HG02571 (cell line): ENCODE measurements at regions not wholly inside any gene's neighbourhood (a gene's known extent, or its start where the extent isn't known, plus 50 kb on each side); places are given as distances from the start of the nearest gene placed in this dataset.

Experiments used
- ATAC-seq: cut with Tn5 transposase; IDR thresholded peaks from one replicate; pipeline ENCODE4 v1.9.1; 2021; ENCODE audit warnings: mild to moderate bottlenecking, moderate library complexity; ENCODE audit not compliant: unreplicated experiment

GRCh38 chr3:107263269-107264021, 113.8 kb upstream of the CCDC54 start:
- no peak for ATAC-seq

DNA sequence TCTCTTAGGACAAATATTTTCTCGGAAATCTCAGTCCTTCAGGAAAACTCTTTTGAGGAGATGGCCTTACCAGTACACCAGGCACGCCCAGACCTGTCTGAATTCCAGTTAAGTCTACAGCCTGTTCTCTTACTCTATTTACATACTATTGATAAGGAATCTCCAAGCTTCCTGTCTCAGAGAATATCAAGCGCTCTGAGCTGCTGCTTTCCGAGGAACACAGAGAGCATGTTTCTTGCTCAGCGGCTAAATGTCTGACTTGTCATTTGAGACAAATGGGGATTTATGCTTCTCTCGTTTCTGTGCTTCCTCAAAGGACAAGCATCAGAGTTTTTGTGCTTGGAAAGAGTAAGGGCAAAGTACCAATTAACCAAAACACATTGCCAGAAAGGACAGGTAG, 112.4 kb upstream of the CCDC54 start:
- no peak for ATAC-seq

- ATAC-seq, result no peak
Measured at GRCh38 chr3:107265526-107265925, 111.7 kb upstream of the CCDC54 start.

- no peak for ATAC-seq
Measured at GRCh38 chr3:107268469-107268868, 108.8 kb upstream of the CCDC54 start.

- ATAC-seq, result no peak
Measured at GRCh38 chr3:107269136-107269535, 108.1 kb upstream of the CCDC54 start.

- ATAC-seq, result no peak
Measured at GRCh38 chr3:107271787-107272387, 105.4 kb upstream of the CCDC54 start.

DNA sequence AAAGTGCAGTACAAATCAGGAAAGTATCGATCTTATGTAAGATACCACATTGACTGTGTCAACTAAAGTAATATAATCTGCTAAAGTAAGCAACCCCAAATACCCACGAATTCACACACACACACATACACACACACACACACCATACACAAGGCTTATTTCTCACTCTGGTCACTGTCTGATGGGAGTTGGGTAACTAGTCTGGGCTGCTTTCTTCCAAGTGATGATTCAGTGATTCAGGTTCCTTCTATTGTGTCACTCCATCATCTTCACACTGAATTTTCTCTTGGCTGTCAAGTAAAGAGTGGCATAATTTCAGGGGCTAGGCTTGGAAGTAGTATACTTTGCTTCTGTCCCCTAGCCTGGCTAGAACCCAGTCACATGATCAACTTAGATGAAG, 104.8 kb upstream of the CCDC54 start:
- no peak for ATAC-seq

DNA sequence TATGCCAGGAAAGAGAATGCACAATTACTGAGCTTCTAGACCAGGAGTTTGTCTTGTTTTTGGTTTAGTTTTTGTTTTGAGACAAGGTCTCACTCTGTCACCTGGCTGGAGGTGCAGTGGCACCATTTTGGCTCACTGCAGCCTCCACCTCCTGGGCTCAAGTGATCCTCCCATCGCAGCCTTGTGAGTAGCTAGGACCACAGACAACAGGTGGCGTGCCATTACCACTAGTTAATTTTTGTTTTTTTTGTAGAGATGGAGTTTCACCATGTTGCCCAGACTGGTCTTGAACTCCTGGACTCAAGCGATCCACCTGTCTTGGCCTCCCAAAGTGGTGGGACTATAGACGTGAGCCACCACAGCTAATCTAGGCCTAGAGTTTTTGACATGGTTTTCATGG, 104.4 kb upstream of the CCDC54 start:
- no peak for ATAC-seq

GRCh38 chr3:107273771-107274170, 103.5 kb upstream of the CCDC54 start:
- ATAC-seq, result no peak

DNA sequence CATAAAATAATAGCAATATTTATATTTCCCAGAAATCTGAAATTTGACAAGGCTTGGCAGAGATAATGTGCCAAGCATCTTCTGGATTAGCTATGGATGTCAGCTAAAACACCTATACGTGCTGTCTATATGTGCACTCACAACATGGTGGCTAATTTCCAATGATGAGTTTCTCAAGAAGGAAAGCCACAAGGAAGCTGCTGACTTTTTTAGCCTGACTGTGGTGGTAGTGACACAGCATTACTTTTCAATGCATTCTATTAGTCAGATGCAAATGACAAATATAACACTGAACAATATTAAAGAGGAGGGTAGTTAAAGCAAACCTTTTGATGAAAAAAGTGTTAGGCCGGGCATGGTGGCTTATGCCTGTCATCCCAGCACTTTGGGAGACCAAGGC, 101.7 kb upstream of the CCDC54 start:
- ATAC-seq, result no peak

DNA sequence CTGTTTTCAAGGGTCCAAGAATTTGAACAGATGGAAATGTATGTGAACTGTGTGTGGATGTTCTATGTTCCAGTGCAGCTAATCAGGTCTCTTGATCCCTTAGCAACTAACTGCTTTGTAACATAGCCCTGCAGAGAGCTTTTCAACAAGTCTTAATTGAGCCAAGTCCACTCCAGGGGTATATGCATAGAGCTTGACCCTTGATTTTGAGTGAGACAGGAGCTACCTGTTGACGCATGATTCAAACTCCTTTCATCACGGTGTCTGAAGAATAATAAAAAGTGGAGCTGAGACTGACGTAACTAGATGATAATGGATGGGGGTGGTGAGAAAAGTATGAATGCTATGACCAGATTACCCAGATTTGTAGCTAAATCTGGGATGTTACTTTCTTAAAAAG, 93.3 kb upstream of the CCDC54 start:
- no peak for ATAC-seq

GRCh38 chr3:107284612-107285011, 92.6 kb upstream of the CCDC54 start:
- ATAC-seq, result no peak

DNA sequence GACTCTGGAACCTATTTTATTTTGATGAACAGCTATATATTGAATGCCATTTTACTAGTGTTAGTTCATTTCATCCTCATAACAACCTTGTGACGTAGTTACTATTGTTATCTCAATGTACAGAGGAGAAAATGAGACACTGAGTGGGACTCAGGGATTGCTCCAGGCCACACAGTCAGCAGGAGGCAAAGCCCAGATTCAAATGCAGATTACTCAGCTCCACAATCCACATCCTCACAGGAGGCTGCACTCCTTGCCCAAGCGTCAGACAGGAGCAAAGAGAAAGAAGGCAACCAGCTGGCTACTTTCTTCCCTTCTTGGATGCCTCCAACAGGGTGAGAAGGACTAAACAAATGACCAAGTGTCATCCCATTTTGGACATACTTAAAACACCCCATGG, 92.0 kb upstream of the CCDC54 start:
- no peak for ATAC-seq

GRCh38 chr3:107289354-107289753, 87.9 kb upstream of the CCDC54 start:
- no peak for ATAC-seq

DNA sequence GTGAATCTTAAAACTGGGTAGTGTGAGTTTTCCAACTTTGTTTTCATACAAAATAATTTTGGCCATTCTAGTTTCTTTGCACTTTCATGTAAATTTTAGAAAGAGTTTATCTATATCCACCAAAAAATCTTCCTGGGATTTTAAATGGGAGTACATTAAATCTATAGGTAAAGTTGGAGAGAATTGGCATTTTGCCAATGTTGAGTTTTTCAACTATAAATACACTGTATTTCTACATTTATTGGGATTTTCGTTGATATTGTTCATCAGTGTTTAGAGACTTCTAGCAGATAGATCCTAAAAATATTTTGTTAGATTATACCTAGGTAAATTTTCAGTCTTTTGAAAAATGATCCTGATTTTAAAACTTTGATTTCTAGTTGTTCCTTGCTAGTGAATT, 83.1 kb upstream of the CCDC54 start:
- no peak for ATAC-seq

GRCh38 chr3:107297597-107297996, 79.6 kb upstream of the CCDC54 start:
- no peak for ATAC-seq

- no peak for ATAC-seq
Measured at GRCh38 chr3:107307205-107307604, 70.0 kb upstream of the CCDC54 start.

GRCh38 chr3:107308716-107309115, 68.5 kb upstream of the CCDC54 start:
- ATAC-seq, result no peak

- no peak for ATAC-seq
Measured at GRCh38 chr3:107309312-107309711, 67.9 kb upstream of the CCDC54 start.

DNA sequence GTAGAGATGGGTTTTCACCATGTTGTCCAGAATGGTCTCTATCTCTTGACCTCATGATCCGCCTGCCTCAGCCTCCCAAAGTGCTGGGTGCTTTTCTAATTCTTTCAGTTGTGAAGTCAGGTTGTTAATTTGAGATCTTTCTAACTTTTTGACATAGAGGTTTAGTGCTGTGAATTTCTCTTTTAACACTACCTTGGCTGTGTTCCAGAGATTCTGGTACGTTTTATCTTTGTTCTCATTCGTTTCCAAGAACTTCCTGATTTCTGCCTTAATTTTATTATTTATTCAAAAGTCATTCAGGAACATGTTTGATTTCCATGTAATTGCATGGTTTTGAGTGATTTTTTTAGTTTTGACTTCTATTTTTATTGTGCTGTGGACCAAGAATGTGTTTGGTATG, 63.5 kb upstream of the CCDC54 start:
- no peak for ATAC-seq

- no peak for ATAC-seq
Measured at GRCh38 chr3:107315141-107315540, 62.1 kb upstream of the CCDC54 start.

DNA sequence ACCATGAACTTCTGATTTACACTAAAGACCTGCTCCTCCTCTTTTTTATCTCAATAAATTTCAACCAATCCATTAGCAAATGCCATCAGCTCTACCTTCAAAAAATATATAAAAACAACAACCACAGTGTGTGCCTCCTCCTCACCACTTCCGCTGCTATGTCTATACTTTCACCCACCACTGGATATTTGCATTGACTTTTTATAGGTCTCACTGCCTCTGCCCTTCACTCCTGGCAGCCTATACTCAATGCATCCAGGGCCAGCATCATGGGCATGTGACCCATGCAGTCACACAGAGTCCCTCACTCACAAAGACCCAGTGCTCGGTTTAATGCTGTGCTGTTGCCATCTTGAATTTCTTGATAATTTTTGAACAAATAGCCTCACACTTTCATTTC, 53.5 kb upstream of the CCDC54 start:
- ATAC-seq, result no peak

GRCh38 chr3:107325446-107325845, 51.8 kb upstream of the CCDC54 start:
- ATAC-seq, result no peak
